Astrocyte of the cerebellum (primary cell): ENCODE measurements at regions not wholly inside any gene's neighbourhood (a gene's known extent, or its start where the extent isn't known, plus 50 kb on each side); places are given as distances from the start of the nearest gene placed in this dataset.

ENCODE experiments used
- DNase-seq: peaks from one replicate; pipeline ENCODE4 v3.0.0-alpha.2; 2011; ENCODE audit warnings: low read depth
- H3K4me3 ChIP-seq: 2 replicates; pipeline ENCODE4 v1.5.1; 2011; ENCODE audit warnings: mild to moderate bottlenecking, low read depth, low read length, moderate library complexity
- CTCF ChIP-seq: IDR thresholded peaks from 2 replicates; pipeline ENCODE4 v1.5.1; 2012; ENCODE audit warnings: low read length, low read depth, moderate library complexity, mild to moderate bottlenecking; ENCODE audit errors: missing control alignments
- in situ Hi-C: cut with HindIII; loops from 2 replicates; pipeline ENCODE4 v1.10.0; 2017; ENCODE audit warnings: low sequenced_read_pairs

GRCh38 chr13:72412481-72412880, 314.9 kb downstream of the MZT1 start:
- DNase-seq, result no peak
- in situ Hi-C loops, result no loop called here
- H3K4me3 ChIP-seq, result no peak overlapping the region
- no peak for TF ChIP-seq CTCF

- H3K4me3 ChIP-seq, result no peak overlapping the region
- in situ Hi-C loops, result no loop called here
- no peak for DNase-seq
- no peak for TF ChIP-seq CTCF
Measured at GRCh38 chr13:72405441-72405840, 322.0 kb downstream of the MZT1 start.

DNA sequence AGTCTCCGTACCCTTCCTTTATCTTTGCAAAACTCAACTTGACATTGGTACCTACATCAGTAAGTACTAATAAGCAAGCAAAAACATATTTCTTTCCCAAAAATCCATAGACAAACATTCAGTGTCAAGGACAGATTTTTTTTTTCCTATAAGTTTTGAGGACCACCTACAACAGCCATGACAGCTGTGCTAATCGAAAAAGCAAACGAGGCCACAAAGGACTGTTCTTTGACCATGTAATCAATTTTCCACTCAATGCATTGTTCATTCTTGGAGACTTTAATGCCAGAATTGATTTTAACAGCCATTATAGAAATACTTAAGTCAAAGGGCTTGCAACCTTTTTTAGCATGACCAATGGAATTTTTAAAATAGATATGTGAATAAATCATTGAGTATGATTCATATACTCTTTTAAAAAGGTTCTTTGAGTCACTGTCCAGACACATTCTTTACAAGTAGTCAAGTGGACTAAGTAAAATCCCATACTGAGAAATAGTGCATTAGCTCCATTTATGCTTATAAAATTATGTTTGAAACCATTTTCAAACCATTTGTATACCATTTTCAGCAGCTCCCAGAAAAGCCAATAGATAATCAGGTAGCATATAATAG, 323.9 kb downstream of the MZT1 start:
- in situ Hi-C loops, result no loop called here
- TF ChIP-seq CTCF, result no peak
- H3K4me3 ChIP-seq, result no peak overlapping the region
- DNase-seq, result no peak

GRCh38 chr13:72400856-72401255, 326.6 kb downstream of the MZT1 start:
- in situ Hi-C loops, result no loop called here
- TF ChIP-seq CTCF, result no peak
- H3K4me3 ChIP-seq, result no peak overlapping the region
- no peak for DNase-seq

GRCh38 chr13:72399351-72399750, 328.1 kb downstream of the MZT1 start:
- H3K4me3 ChIP-seq, result no peak overlapping the region
- no peak for DNase-seq
- TF ChIP-seq CTCF, result no peak
- in situ Hi-C loops, result no loop called here

DNA sequence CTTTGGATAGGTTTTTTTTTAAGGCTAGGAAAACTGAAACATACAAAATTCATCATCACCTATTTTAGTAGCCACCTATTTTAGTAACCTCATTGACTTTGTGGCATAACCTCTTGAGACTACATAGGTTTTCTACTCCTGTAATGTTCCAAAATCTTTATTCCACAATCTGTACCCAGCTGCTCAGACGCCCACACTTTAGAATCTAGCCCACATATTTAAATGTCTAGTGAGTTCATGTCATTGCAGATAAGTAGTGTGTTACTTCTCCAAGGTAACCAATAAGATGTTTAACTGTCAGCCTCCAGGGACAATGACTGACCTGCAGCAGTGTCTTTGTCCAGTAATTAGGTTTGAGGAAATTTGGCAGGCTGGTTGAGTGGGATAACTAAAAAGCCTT, 330.2 kb downstream of the MZT1 start:
- no peak for DNase-seq
- TF ChIP-seq CTCF, result no peak
- in situ Hi-C loops, result no loop called here
- no peak overlapping the region for H3K4me3 ChIP-seq
